Sigmoid colon (tissue), 4 donors: ENCODE measurements at regions not wholly inside any gene's neighbourhood (a gene's known extent, or its start where the extent isn't known, plus 50 kb on each side); places are given as distances from the start of the nearest gene placed in this dataset.

Experiments
- CTCF ChIP-seq, 4 experiments: fragments of 450-650 bp in 3 of 4; fragments of 200-600 bp in 1 of 4; IDR thresholded peaks; one replicate each; pipeline ENCODE4 v1.5.1; 2016 to 2019; ENCODE audit warnings: antibody characterized with exemption in 4 of 4, mild to moderate bottlenecking in 3 of 4, moderate library complexity in 2 of 4
- EP300 ChIP-seq, 4 donors: sonication (generic); formaldehyde crosslinking; IDR thresholded peaks; one replicate each; pipeline ENCODE4 v1.6.1; 2017; ENCODE audit warnings: antibody characterized with exemption in 4 of 4
- POLR2A ChIP-seq, 2 donors: fragments of 450-650 bp; IDR thresholded peaks; one replicate each; pipeline ENCODE4 v1.6.1; 2016; ENCODE audit warnings: antibody characterized with exemption in 2 of 2, mild to moderate bottlenecking in 2 of 2, moderate library complexity in 2 of 2
- POLR2AphosphoS5 ChIP-seq, 4 donors: sonication (generic); formaldehyde crosslinking; IDR thresholded peaks; one replicate each; pipeline ENCODE4 v1.6.1; 2017; ENCODE audit warnings: antibody characterized with exemption in 4 of 4

- TF ChIP-seq CTCF (IDR thresholded peaks at IDR 0.05) (no peak), EP300 (IDR thresholded peaks at IDR 0.05) (no peak), POLR2A (IDR thresholded peaks at IDR 0.05) (no peak), POLR2AphosphoS5 (IDR thresholded peaks at IDR 0.05) (no peak)
These were observed 297.3 kb upstream of the IRAK1BP1 start for GRCh38 chr6:78570044-78570443.
